ENCODE measurements at regions not wholly inside any gene's neighbourhood (a gene's known extent, or its start where the extent isn't known, plus 50 kb on each side); places are given as distances from the start of the nearest gene placed in this dataset.
"Not testable (repeated sequence)": the region's sequence is repeated elsewhere in the genome, so short reads cannot be mapped to it uniquely, and the experiment has no call there.

GRCh38 chr20:60172346-60172984 lies 214.2 kb downstream of the CDH26 start:
- DNase-seq = no peak

DNA sequence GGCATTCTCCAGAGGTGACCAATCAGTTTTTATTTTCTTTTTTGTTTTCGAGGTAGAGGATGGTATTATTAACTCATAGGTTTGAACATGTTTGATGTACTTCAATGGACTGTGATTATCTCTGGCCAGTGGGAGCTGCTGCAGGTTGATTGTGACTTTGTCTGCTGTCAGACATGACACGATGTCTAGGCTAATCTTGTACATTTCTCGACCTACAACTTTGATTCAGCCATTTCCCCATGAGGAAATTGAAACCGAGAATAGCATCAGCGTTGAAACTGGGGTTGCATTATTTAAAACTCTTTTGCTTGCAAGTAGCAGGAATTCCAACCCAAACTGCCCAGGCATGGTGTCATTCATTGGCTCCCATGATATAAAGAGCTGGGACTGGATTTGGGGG lies 218.9 kb downstream of the CDH26 start:
- DNase-seq = no peak

DNA sequence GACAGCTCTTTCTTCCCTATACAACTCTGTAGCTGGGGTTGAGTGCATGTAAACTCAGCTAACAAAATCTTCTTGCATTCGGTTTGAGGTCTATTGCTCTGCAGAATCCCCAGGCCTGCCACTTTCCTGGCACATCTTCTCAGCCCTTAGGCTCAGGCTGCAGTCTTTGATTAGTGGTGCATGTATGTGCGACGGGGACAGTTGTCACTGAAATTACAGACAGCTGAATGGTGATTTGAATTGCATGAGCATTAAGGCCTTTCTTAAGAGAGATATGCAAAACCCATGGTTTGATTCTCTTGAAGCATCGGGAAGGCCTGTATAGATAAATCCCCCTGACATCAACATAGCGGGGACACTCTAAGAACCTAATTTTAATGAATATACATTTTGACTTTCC lies 222.8 kb downstream of the CDH26 start:
- DNase-seq = no peak

DNA sequence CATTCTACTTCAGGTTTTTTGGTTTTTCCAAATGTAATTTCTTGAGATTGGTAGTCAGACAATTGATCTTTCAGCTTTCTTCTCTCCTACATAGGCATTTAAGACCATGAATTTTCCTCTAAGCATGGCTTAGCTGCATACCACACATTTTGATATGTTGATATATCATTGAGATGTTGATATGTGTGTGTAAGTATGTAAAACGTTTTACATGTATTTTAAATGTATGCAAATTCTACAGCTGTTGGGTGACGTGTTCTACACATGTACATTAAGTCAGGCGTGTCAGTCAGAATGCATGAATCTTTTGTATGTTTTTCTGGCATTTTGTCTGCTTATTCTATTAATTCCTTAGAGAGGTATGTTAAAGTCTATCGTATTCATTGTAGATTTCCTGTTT lies 228.2 kb downstream of the CDH26 start:
- DNase-seq = no peak

DNA sequence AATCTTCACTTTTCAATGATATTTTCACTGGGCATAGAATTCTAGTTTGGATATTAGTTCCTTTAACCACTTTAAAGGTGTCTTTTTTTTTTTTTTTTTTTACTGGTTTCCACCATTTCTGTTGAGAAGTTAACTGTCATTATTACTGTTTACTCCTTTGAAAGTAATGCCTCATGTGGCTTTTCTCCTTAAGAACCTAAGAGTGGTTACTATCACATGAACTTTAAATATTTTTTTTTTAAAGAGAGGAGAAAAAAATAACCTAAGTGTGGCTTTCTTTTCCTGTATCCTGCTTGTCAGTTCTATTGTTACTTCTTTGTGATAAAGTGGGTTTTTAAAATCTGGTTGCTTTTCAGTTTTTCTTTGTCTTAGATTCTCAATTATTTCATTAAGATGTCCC lies 229.5 kb downstream of the CDH26 start:
- no peak for DNase-seq

GRCh38 chr20:60191014-60191413 lies 232.8 kb downstream of the CDH26 start:
- no peak for DNase-seq

- DNase-seq = no peak
These were observed 234.1 kb downstream of the CDH26 start for GRCh38 chr20:60192326-60192725.

GRCh38 chr20:60199132-60199531 lies 240.9 kb downstream of the CDH26 start:
- DNase-seq = not testable (repeated sequence)

- DNase-seq = no peak
These were observed 241.6 kb downstream of the CDH26 start for GRCh38 chr20:60199866-60200265.

GRCh38 chr20:60200305-60200918 lies 242.2 kb downstream of the CDH26 start:
- DNase-seq = no peak

- no peak for DNase-seq
These were observed 243.1 kb downstream of the CDH26 start for GRCh38 chr20:60201198-60201835.

DNA sequence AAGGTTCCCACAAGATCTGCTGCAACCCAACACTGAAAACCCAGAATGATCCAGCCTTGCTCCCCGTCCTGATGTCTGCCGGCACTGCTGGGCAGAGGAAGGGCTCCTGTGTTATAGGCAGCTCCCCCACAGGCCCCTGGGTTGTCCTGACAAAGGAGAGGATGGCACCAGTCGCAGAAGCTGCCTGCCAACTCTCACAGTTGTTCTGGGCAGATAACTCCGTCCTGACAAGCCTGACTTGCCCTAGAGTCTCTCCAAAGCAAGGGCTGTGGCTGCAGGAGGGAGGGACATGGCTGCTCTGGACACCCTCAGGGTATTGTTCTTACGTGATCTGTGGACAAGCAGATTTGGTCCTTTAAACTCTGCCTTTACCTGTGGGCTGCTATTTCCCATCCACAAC lies 243.8 kb downstream of the CDH26 start:
- DNase-seq = no peak

- DNase-seq = no peak
These were observed 245.2 kb downstream of the CDH26 start for GRCh38 chr20:60203451-60203850.

DNA sequence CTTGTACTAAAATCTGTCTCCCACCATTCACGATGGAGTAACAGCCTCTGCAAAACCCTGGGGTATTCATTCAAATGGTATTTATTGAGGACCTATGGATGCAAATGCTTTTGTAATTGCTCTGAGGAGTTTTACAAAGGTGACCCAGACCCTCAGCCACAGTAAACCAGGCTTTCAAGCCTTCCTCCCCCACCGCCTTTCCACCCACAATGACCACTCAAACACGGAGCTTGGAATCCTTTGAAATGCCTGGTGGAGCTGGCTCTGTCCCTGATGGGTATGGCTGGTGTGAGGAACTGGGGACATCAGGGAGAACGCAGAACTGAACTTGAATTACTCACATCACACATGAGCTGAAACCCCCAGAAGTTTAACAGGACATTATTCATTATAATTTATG lies 246.4 kb downstream of the CDH26 start:
- no peak for DNase-seq

DNA sequence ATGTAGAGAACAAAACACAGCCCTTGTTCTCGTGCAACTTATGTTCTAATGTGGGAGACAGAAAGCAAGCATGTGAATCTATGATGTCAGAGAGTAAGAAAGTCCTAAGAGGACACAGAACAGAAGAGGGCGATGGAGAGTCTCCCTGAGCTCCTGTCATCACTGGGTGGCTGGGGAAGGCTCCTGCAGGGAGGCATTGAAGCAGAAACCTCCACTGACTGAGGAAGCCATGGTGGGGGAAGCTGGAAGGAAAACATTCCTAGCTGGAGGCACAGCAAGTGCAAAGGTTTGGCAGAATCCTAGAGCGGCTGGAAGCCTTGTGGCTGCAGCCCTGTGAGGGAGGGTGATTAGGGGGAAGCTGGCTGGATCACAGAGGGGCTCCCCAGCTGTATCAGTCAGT lies 248.0 kb downstream of the CDH26 start:
- peak; percentile 61 to 68 for DNase-seq

DNA sequence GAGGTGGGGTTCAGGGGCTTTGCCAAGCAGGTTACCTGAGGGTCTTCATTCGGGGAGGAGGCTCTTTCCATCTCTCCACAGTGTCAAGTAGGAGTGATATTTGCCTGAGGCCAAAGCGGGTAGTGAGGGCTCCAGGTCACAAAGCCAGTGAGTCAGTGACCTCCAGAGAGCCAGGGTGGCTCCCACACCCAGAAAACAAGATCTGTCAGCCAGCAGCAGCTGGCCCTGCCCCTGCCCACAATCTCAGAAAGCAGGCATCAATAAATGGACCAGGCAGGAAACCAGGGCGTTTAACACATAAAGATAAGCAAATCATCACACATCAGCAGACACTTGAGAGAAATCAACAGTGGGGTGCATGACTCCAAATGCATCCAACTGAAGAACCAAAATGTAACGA lies 250.8 kb downstream of the CDH26 start:
- DNase-seq = no peak

GRCh38 chr20:60210779-60211617 lies 252.8 kb downstream of the CDH26 start:
- peak; percentile 20 to 68 for DNase-seq

- no peak for DNase-seq
These were observed 253.6 kb downstream of the CDH26 start for GRCh38 chr20:60211618-60212463.

DNA sequence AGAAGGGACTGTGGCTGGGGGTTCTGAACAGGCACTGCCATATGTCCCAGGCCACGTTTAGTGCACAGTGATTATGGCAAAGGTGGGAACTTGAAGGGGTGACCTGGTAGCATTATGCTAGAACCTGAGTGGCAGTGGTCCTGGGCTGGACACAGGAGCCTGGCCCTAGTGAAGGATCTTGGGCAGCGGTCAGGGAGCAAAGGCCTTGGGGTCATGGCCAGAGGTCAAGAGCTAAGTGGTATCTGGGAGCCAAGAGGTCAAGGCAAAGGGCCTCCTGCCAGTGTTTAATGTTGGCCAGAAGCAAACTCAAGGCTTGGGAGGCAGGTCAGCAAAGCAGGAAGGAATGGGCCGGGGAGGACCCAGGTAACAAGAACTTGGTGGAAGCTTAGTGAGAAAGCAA lies 254.5 kb downstream of the CDH26 start:
- no peak for DNase-seq

- DNase-seq = peak in 1 of 2 experiments; percentile 5
These were observed 255.1 kb downstream of the CDH26 start for GRCh38 chr20:60213126-60213893.

GRCh38 chr20:60214901-60215815 lies 256.9 kb downstream of the CDH26 start:
- DNase-seq = peak; percentile 87 to 94
